HepG2 (cell line): ENCODE measurements at regions not wholly inside any gene's neighbourhood (a gene's known extent, or its start where the extent isn't known, plus 50 kb on each side); places are given as distances from the start of the nearest gene placed in this dataset.

Experiments used
- ATAC-seq: fragments of 200-7000 bp; cut with Tn5 transposase; 3 replicates; pipeline ENCODE4 v1.9.1; 2020; ENCODE audit warnings: mild to moderate bottlenecking, moderate library complexity
- BruUV-seq: library from RNA; stranded (reverse); fragments of 400-500 nt; replicated peaks from 2 replicates; lab custom pipeline; 2021; lab: Mats Ljungman, UMichigan
- CTCF ChIA-PET: fragments of 300-600 bp; formaldehyde crosslinking; extraction: SDS; loops from one replicate; lab custom pipeline; 2021; ENCODE audit warnings: low total read pairs, inconsistent platforms, low intra/inter-chr PET ratio; lab: Yijun Ruan, JAX
- POLR2A ChIA-PET: fragments of 350-600 bp; sonication (Branson Sonifier 250); formaldehyde crosslinking; loops from one replicate; lab custom pipeline; 2020; ENCODE audit warnings: antibody characterized with exemption, inconsistent platforms; lab: Yijun Ruan, JAX
- DNase-seq: peaks from one replicate; pipeline ENCODE4 v3.0.0-alpha.2; 2015; ENCODE audit warnings: low spot score
- FAIRE-seq: peaks from 3 replicates; lab custom pipeline; 2011; peaks lifted over from hg19 to GRCh38; lab: Jason Lieb, UNC
- H2AFZ ChIP-seq: one replicate; pipeline ENCODE4 v1.6.1; 2011; ENCODE audit warnings: low read length, inconsistent platforms
- H3K27ac ChIP-seq: fragments of 300-600 bp; 3 replicates; pipeline ENCODE4 v1.8.0; 2011; ENCODE audit warnings: mixed run types, mild to moderate bottlenecking, mixed read lengths, low read length, inconsistent platforms; ENCODE audit not compliant: insufficient read depth; ENCODE audit errors: extremely low read length
- H3K27me3 ChIP-seq, 2 experiments: fragments of 200-600 bp in 1 of 2; 2 replicates in 1 of 2; 3 replicates in 1 of 2; pipeline versions ENCODE4 v1.6.0 to v1.8.0; 2011; ENCODE audit warnings: low read length in 2 of 2, mild to moderate bottlenecking in 2 of 2, moderate library complexity in 2 of 2, inconsistent platforms in 1 of 2; ENCODE audit not compliant: insufficient read depth in 2 of 2, control insufficient read depth in 1 of 2
- H3K36me3 ChIP-seq, 2 experiments: fragments of 200-600 bp in 1 of 2; replicated peaks in 1 of 2; 2 replicates in 1 of 2; 3 replicates in 1 of 2; pipeline versions ENCODE4 v1.5.1 to v1.8.0; 2011; ENCODE audit warnings: low read length in 2 of 2, inconsistent platforms in 1 of 2; ENCODE audit not compliant: insufficient read depth in 2 of 2, control insufficient read depth in 1 of 2
- H3K4me1 ChIP-seq: 2 replicates; pipeline ENCODE4 v1.5.1; 2012; ENCODE audit warnings: low read length, inconsistent platforms; ENCODE audit not compliant: insufficient read depth
- H3K4me2 ChIP-seq: 2 replicates; pipeline ENCODE4 v1.6.0; 2011; ENCODE audit warnings: low read depth, low read length, inconsistent platforms
- H3K4me3 ChIP-seq, 3 experiments: fragments of 200-600 bp in 1 of 3; sonication (generic), shearing (Covaris generic) in 1 of 3; replicated peaks in 1 of 3; 2 replicates each; pipeline ENCODE4 v1.5.1; 2011 to 2016; ENCODE audit warnings: low read length in 3 of 3, inconsistent platforms in 2 of 3, low read depth in 2 of 3, mild to moderate bottlenecking in 2 of 3, control low read depth in 1 of 3, mixed read lengths in 1 of 3; ENCODE audit not compliant: insufficient read depth in 1 of 3
- H3K79me2 ChIP-seq: one replicate; pipeline ENCODE4 v1.6.1; 2011; ENCODE audit warnings: low read length, inconsistent platforms; ENCODE audit not compliant: insufficient read depth
- H3K9ac ChIP-seq: 2 replicates; pipeline ENCODE4 v1.6.0; 2011; ENCODE audit warnings: mild to moderate bottlenecking, low read depth, low read length, inconsistent platforms; ENCODE audit not compliant: insufficient read depth
- H3K9me3 ChIP-seq: 2 replicates; pipeline ENCODE4 v1.5.1; 2012; ENCODE audit warnings: mild to moderate bottlenecking, low read length
- H4K20me1 ChIP-seq: 2 replicates; pipeline ENCODE4 v1.6.0; 2011; ENCODE audit warnings: inconsistent platforms, mild to moderate bottlenecking, low read length, moderate library complexity; ENCODE audit not compliant: insufficient read depth
- GFI1 ChIP-seq: sonication (generic); formaldehyde crosslinking; IDR thresholded peaks from 2 replicates; pipeline ENCODE4 v1.5.0; 2020; ENCODE audit warnings: missing genetic modification reagents, mild to moderate bottlenecking, borderline replicate concordance
- MAF1 ChIP-seq: sonication (generic); formaldehyde crosslinking; IDR thresholded peaks from 2 replicates; pipeline ENCODE4 v1.5.0; 2020; ENCODE audit warnings: missing genetic modification reagents, borderline replicate concordance
- NFYB ChIP-seq: sonication (generic); formaldehyde crosslinking; IDR thresholded peaks from 2 replicates; pipeline ENCODE4 v1.4.0; 2020; ENCODE audit warnings: missing genetic modification reagents
- ZBTB7B ChIP-seq: sonication (generic); formaldehyde crosslinking; IDR thresholded peaks from 2 replicates; pipeline ENCODE4 v1.4.0; 2020; ENCODE audit warnings: missing genetic modification reagents
- ZFP82 ChIP-seq: sonication (generic); formaldehyde crosslinking; IDR thresholded peaks from 2 replicates; pipeline ENCODE4 v1.5.1; 2020; ENCODE audit warnings: mild to moderate bottlenecking, missing genetic modification reagents, borderline replicate concordance
- ZNF225 ChIP-seq: sonication (generic); formaldehyde crosslinking; IDR thresholded peaks from 2 replicates; pipeline ENCODE4 v1.4.0; 2020; ENCODE audit warnings: mild to moderate bottlenecking, missing genetic modification reagents
- ZNF24 ChIP-seq: fragments of 450-650 bp; IDR thresholded peaks from 2 replicates; pipeline ENCODE4 v1.6.1; 2017; ENCODE audit warnings: antibody characterized with exemption, mild to moderate bottlenecking
- ZNF543 ChIP-seq: sonication (generic); formaldehyde crosslinking; IDR thresholded peaks from 2 replicates; pipeline ENCODE4 v1.4.0; 2020; ENCODE audit warnings: mild to moderate bottlenecking, missing genetic modification reagents
- ZNF546 ChIP-seq: sonication (generic); formaldehyde crosslinking; conservative IDR thresholded peaks from 2 replicates; pipeline ENCODE4 v1.8.1; 2023; ENCODE audit warnings: mild to moderate bottlenecking, missing genetic modification reagents
- ZNF766 ChIP-seq: sonication (generic); formaldehyde crosslinking; IDR thresholded peaks from 2 replicates; pipeline ENCODE4 v1.5.0; 2020; ENCODE audit warnings: missing genetic modification reagents, borderline replicate concordance
- WGBS: methylation state at CpG from one replicate; pipeline ENCODE4 v1.1.6; 2017; ENCODE audit warnings: low lambda C conversion rate; 5-methylcytosine and 5-hydroxymethylcytosine counted together
- in situ Hi-C: cut with HindIII; loops from 2 replicates; pipeline ENCODE4 v1.10.0; 2017; ENCODE audit warnings: low pct_unique_long_range_greater_than_20kb; ENCODE audit not compliant: extremely low pct_ligation_motif_present
- intact Hi-C: fragments of 100-400 bp; cut with micrococcal nuclease; formaldehyde crosslinking; loops from one replicate; pipeline ENCODE4 v1.10.0; 2022; ENCODE audit not compliant: unreplicated experiment

DNA sequence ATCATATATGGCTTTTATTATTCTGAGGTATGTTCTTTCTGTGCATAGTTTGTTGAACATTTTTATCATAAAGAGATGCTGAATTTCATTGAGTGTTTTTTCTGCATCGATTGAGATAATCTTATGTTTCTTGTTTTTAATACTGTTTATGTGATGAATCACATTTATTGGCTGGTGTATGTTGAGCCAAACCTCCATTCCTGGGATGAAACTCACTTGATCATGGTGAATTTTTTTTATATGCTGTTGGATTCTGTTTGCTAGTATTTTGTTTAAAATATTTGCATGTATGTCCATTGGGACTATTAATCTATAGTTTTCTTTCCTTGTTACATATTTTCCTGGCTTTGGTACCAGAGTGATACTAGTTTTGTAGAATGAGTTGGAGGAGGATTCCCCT is 500.2 kb downstream of the CDH11 start:
- H3K36me3 ChIP-seq = no peaks in the 10 kb centered on the region
- H4K20me1 ChIP-seq = no peaks in the 10 kb centered on the region
- no TSS peak for BruUV-seq
- intact Hi-C loops = no loop called here
- WGBS = 0% methylated on average over 1 of the region's 1 CpG
- ATAC-seq = no peak
- H3K9ac ChIP-seq = no peak overlapping the region
- no peak overlapping the region for H3K4me2 ChIP-seq
- H3K27me3 ChIP-seq = no peaks in the 10 kb centered on the region
- in situ Hi-C loops = no loop called here
- FAIRE-seq = no peak
- H3K4me3 ChIP-seq = no peak overlapping the region
- no peaks in the 10 kb centered on the region for H3K79me2 ChIP-seq
- TF ChIP-seq GFI1 (CRISPR knock-in tag) (no peak), ZNF543 (CRISPR knock-in tag) (no peak), ZBTB7B (CRISPR knock-in tag) (no peak), ZNF24 (no peak), ZNF225 (CRISPR knock-in tag) (no peak), ZNF766 (CRISPR knock-in tag) (no peak), MAF1 (CRISPR knock-in tag) (no peak)
- TF ChIP-seq, all 625 proteins: peak for 0
- Histone ChIP-seq H3K9me3 (peaks cover 88% of the 10 kb centered on the region), H3K27ac (no peak overlapping the region), H2AFZ (no peak overlapping the region), H3K4me1 (no peaks in the 10 kb centered on the region)
- ChIA-PET POLR2A (no interaction called here), CTCF (no interaction called here)
- no peak for DNase-seq

GRCh38 chr16:64617836-64618476 is 503.9 kb downstream of the CDH11 start:
- no peaks in the 10 kb centered on the region for H3K36me3 ChIP-seq
- H4K20me1 ChIP-seq = no peaks in the 10 kb centered on the region
- no TSS peak for BruUV-seq
- peaks cover 96% of the 10 kb centered on the region for H3K9me3 ChIP-seq
- no peak overlapping the region for H3K4me2 ChIP-seq
- H3K27ac ChIP-seq = no peak overlapping the region
- DNase-seq = no peak
- TF ChIP-seq NFYB (CRISPR knock-in tag) (no peak), ZFP82 (CRISPR knock-in tag) (no peak), ZNF546 (CRISPR knock-in tag) (no peak)
- TF ChIP-seq, all 625 proteins: peak for 0
- H3K27me3 ChIP-seq = no peaks in the 10 kb centered on the region
- ATAC-seq (no peak), FAIRE-seq (no peak)
- WGBS = 0% methylated on average over 1 of the region's 1 CpG
- intact Hi-C loops (no loop called here), in situ Hi-C loops (no loop called here)
- ChIA-PET CTCF (no interaction called here), POLR2A (no interaction called here)
- no peak overlapping the region for H3K9ac ChIP-seq
- no peaks in the 10 kb centered on the region for H3K79me2 ChIP-seq
- no peak overlapping the region for H3K4me3 ChIP-seq
- no peak overlapping the region for H2AFZ ChIP-seq
- H3K4me1 ChIP-seq = no peaks in the 10 kb centered on the region
